HG02884 (cell line): ENCODE measurements at regions not wholly inside any gene's neighbourhood (a gene's known extent, or its start where the extent isn't known, plus 50 kb on each side); places are given as distances from the start of the nearest gene placed in this dataset.
"Not testable (repeated sequence)": the region's sequence is repeated elsewhere in the genome, so short reads cannot be mapped to it uniquely, and the experiment has no call there.

ENCODE experiments used
- ATAC-seq: cut with Tn5 transposase; IDR thresholded peaks from one replicate; pipeline ENCODE4 v1.9.1; 2021; ENCODE audit warnings: mild to moderate bottlenecking, moderate library complexity; ENCODE audit not compliant: unreplicated experiment

- no peak for ATAC-seq
Measured at GRCh38 chr13:66237411-66238062, 992.6 kb downstream of the PCDH9 start.

GRCh38 chr13:66234159-66234558, 996.0 kb downstream of the PCDH9 start:
- ATAC-seq, result no peak

- not testable (repeated sequence) for ATAC-seq
Measured at GRCh38 chr13:66231958-66232357, 998.2 kb downstream of the PCDH9 start.

- ATAC-seq, result no peak
Measured at GRCh38 chr13:66225072-66225471, 1005.1 kb downstream of the PCDH9 start.

- no peak for ATAC-seq
Measured at GRCh38 chr13:66224663-66225062, 1005.5 kb downstream of the PCDH9 start.

- peak; percentile 58 for ATAC-seq
Measured at GRCh38 chr13:66222926-66223325, 1007.2 kb downstream of the PCDH9 start.

GRCh38 chr13:66222127-66222526, 1008.0 kb downstream of the PCDH9 start:
- no peak for ATAC-seq

- ATAC-seq, result no peak
Measured at GRCh38 chr13:66219506-66219905, 1010.6 kb downstream of the PCDH9 start.

- no peak for ATAC-seq
Measured at GRCh38 chr13:66218583-66218982, 1011.6 kb downstream of the PCDH9 start.

GRCh38 chr13:66216728-66217127, 1013.4 kb downstream of the PCDH9 start:
- ATAC-seq, result no peak

GRCh38 chr13:66214467-66214866, 1015.7 kb downstream of the PCDH9 start:
- ATAC-seq, result no peak

GRCh38 chr13:66212511-66212910, 1017.6 kb downstream of the PCDH9 start:
- ATAC-seq, result peak; percentile 47

GRCh38 chr13:66210677-66211076, 1019.5 kb downstream of the PCDH9 start:
- no peak for ATAC-seq

- ATAC-seq, result no peak
Measured at GRCh38 chr13:66208589-66208988, 1021.5 kb downstream of the PCDH9 start.

GRCh38 chr13:66207610-66208009, 1022.5 kb downstream of the PCDH9 start:
- ATAC-seq, result no peak

GRCh38 chr13:66205807-66206206, 1024.3 kb downstream of the PCDH9 start:
- no peak for ATAC-seq

- no peak for ATAC-seq
Measured at GRCh38 chr13:66200555-66200954, 1029.6 kb downstream of the PCDH9 start.

- ATAC-seq, result no peak
Measured at GRCh38 chr13:66195238-66195637, 1034.9 kb downstream of the PCDH9 start.

GRCh38 chr13:66189986-66190385, 1040.2 kb downstream of the PCDH9 start:
- ATAC-seq, result no peak

GRCh38 chr13:66180836-66181235, 1049.3 kb downstream of the PCDH9 start:
- no peak for ATAC-seq

GRCh38 chr13:66171920-66172319, 1058.2 kb downstream of the PCDH9 start:
- no peak for ATAC-seq

- ATAC-seq, result no peak
Measured at GRCh38 chr13:66162470-66162869, 1067.7 kb downstream of the PCDH9 start.

- ATAC-seq, result no peak
Measured at GRCh38 chr13:66159511-66159910, 1070.6 kb downstream of the PCDH9 start.
